HG03045 (cell line): ENCODE measurements at regions not wholly inside any gene's neighbourhood (a gene's known extent, or its start where the extent isn't known, plus 50 kb on each side); places are given as distances from the start of the nearest gene placed in this dataset.

Experiments
- ATAC-seq: cut with Tn5 transposase; IDR thresholded peaks from one replicate; pipeline ENCODE4 v1.9.1; 2021; ENCODE audit warnings: mild to moderate bottlenecking, moderate library complexity; ENCODE audit not compliant: unreplicated experiment

GRCh38 chr1:58011978-58012377 lies 534.5 kb downstream of the OMA1 start:
- ATAC-seq, result no peak

GRCh38 chr1:58006421-58007046 lies 540.0 kb downstream of the OMA1 start:
- ATAC-seq, result no peak

- ATAC-seq, result no peak
Observed at GRCh38 chr1:58005212-58005611, 541.3 kb downstream of the OMA1 start.

GRCh38 chr1:58003988-58004387 lies 542.5 kb downstream of the OMA1 start:
- ATAC-seq, result no peak

- no peak for ATAC-seq
Observed at GRCh38 chr1:58003059-58003458, 543.5 kb downstream of the OMA1 start.

- ATAC-seq, result no peak
Observed at GRCh38 chr1:58000821-58001220, 545.7 kb downstream of the OMA1 start.

GRCh38 chr1:58000116-58000515 lies 546.4 kb downstream of the OMA1 start:
- no peak for ATAC-seq

- no peak for ATAC-seq
Observed at GRCh38 chr1:57996400-57996799, 550.1 kb downstream of the OMA1 start.

- no peak for ATAC-seq
Observed at GRCh38 chr1:57991289-57991688, 555.2 kb downstream of the OMA1 start.

GRCh38 chr1:57989877-57990276 lies 556.6 kb downstream of the OMA1 start:
- no peak for ATAC-seq

GRCh38 chr1:57987523-57987922 lies 559.0 kb downstream of the OMA1 start:
- ATAC-seq, result no peak

- no peak for ATAC-seq
Observed at GRCh38 chr1:57986432-57986831, 560.1 kb downstream of the OMA1 start.

- ATAC-seq, result no peak
Observed at GRCh38 chr1:57984277-57984676, 560.4 kb upstream of the DAB1 start.

GRCh38 chr1:57983441-57983840 lies 559.6 kb upstream of the DAB1 start:
- ATAC-seq, result no peak

- no peak for ATAC-seq
Observed at GRCh38 chr1:57982852-57983251, 559.0 kb upstream of the DAB1 start.

- ATAC-seq, result no peak
Observed at GRCh38 chr1:57976216-57976615, 552.4 kb upstream of the DAB1 start.

- no peak for ATAC-seq
Observed at GRCh38 chr1:57968321-57968720, 544.5 kb upstream of the DAB1 start.

- ATAC-seq, result no peak
Observed at GRCh38 chr1:57966751-57967406, 543.0 kb upstream of the DAB1 start.

GRCh38 chr1:57966340-57966739 lies 542.5 kb upstream of the DAB1 start:
- no peak for ATAC-seq

- no peak for ATAC-seq
Observed at GRCh38 chr1:57963581-57963980, 539.7 kb upstream of the DAB1 start.

- ATAC-seq, result no peak
Observed at GRCh38 chr1:57959531-57960241, 535.8 kb upstream of the DAB1 start.

- ATAC-seq, result no peak
Observed at GRCh38 chr1:57957576-57957975, 533.7 kb upstream of the DAB1 start.
